ENCODE measurements at regions not wholly inside any gene's neighbourhood (a gene's known extent, or its start where the extent isn't known, plus 50 kb on each side); places are given as distances from the start of the nearest gene placed in this dataset.
"Not testable (repeated sequence)": the region's sequence is repeated elsewhere in the genome, so short reads cannot be mapped to it uniquely, and the experiment has no call there.

DNA sequence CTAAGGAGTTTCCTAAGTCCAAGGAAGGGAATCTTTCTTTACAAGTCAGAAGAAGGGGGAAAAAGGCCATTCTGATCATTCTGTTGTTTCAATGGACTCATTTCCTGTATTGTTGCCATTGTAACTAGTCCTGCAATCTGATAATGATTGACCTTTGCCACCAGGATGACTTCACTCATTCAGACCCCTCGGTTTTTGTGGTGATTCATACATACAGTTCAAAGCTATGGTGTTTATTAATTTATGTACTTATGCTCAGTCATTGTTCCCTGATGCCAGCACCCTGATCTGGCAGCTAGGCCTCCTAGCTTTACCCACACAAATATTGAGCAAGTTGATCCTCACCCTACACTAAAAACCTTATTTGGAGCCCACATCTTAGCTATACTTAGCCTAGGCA is 57.6 kb upstream of the ZNF519 start:
- DNase-seq (ENCODE audit: low read depth, low spot score), result no peak

DNA sequence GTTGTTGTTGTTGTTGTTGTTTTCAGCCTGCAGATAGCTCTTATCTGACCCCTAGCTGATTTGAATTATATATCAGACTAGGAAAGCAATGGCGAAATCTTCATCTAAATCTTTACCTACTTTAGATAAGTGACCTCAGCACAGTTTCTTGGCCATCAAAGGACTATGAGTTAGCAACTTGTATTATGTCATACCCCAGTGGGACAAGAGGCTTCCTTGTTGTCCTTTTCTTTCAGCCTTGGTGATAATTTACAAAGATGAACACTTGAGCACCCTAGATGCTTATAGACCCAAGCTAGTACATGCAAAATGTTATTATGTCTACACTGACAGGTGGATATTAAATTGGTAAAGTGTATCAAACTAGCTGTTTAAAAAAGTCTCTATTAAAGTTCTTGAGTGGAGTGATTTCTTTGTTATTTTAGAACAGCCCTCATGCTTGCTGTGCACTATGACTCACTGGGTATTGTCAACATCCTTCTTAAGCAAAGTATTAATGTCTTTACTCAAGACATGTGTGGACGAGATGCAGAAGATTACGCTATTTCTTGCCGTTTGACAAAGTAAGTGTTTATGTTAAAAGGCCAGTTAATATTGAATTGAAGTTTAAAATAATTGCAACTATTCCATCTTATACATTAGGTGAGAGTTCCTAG is 56.6 kb upstream of the ZNF519 start:
- DNase-seq (ENCODE audit: low read depth, low spot score), result not testable (repeated sequence)
